Ammon's horn (tissue), 1 donor: ENCODE measurements at regions not wholly inside any gene's neighbourhood (a gene's known extent, or its start where the extent isn't known, plus 50 kb on each side); places are given as distances from the start of the nearest gene placed in this dataset.
"Not testable (repeated sequence)": the region's sequence is repeated elsewhere in the genome, so short reads cannot be mapped to it uniquely, and the experiment has no call there.

Source experiments
- DNase-seq: peaks from one replicate; pipeline ENCODE4 v3.0.0-alpha.2; 2016; ENCODE audit warnings: low spot score

DNA sequence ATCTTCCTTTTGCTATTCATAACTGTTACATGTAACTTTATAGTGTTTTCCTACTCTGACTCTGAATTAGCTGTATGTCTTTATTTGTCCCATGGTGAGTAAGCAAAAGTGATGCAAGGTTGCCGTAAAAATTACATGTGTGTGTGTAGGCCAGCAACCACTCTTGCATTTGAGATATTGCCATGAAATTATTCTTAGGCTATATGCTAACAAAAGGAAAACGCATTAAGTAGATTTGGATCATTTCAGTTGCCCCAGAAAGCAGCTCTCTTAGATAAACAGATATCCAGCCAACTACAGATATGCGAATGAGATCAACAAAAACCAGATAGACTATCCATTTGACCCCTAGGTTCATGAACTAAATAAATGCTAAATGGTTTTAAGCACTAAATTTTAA lies 73.6 kb downstream of the CYLC2 start:
- DNase-seq, result no peak

GRCh38 chr9:103078581-103078980 lies 83.4 kb downstream of the CYLC2 start:
- DNase-seq, result no peak

DNA sequence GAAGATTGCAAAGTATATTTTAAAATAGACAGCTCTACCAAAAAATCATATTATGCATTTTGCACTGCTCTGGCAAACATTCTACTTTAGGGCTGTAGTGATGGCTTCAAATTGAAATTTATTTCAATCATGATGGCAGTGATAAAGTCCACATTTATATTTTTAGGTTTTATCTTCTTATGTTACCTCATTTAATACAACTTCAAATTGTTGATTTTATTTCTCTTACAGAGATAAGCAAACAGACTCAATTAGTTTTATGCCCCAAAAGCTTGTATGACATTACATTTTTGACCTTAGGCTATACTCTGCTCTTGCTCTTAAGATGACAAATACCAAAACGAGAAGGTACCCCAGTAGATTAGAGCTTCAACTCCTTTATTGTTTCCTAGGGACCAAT lies 87.4 kb downstream of the CYLC2 start:
- DNase-seq, result no peak

- DNase-seq, result no peak
Measured at GRCh38 chr9:103089357-103089756, 94.2 kb downstream of the CYLC2 start.

- DNase-seq, result no peak
Measured at GRCh38 chr9:103104101-103104500, 109.0 kb downstream of the CYLC2 start.

DNA sequence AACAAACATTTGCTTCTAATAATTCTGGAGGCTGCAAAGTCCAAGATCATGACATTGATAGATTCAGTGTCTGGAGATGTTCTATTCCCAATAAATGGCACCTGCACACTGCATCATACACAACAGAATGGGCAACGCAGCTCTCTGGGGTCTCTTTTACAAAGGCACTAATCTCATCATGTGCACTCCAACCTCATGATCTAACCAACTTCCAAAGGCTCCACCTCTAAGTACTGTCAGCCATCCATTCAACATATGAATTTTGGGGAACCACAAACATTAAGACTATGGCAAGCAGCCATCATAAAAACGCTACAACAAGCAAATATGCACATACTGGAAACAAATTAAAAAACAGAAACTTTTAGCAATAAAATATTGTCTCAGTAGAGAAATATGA lies 121.1 kb downstream of the CYLC2 start:
- no peak for DNase-seq

DNA sequence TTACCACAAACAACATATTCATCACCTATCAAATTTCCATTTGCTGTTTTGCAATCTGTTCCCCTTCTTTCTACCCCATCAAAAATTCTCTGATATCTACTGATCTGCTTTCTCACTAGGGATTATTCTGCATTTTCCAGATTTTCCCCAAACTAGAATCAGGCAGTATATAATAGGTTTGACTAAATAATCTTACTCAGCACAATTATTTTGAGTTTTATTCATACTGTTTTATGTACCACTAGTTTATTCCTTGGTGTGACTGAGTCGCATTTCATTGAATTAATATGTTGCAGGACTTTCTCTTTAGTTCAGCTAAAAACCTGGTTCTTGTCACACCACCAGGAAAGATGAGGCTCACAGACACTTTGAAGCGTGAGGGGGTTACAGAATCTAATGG lies 131.4 kb downstream of the CYLC2 start:
- no peak for DNase-seq

- no peak for DNase-seq
Measured at GRCh38 chr9:103139891-103140290, 144.8 kb downstream of the CYLC2 start.

DNA sequence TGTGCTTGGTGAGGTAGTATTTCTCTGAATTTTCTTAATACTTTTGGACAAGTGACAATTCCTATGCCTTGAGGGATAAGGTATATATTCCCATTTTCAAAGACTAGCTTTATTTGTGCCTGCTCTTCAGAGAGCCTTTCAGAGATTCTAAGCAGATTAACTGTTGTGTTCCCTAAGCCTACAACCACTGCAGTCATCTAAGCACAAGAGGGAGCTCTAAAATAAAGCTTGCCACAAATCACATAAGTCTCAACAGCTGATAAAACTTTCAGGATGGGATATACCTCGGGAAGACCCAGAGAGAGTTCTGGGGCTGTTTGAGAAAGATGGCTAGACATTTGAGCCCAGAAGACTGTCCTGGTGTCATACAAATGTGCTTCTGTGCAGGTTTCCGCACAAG lies 157.3 kb downstream of the CYLC2 start:
- no peak for DNase-seq

DNA sequence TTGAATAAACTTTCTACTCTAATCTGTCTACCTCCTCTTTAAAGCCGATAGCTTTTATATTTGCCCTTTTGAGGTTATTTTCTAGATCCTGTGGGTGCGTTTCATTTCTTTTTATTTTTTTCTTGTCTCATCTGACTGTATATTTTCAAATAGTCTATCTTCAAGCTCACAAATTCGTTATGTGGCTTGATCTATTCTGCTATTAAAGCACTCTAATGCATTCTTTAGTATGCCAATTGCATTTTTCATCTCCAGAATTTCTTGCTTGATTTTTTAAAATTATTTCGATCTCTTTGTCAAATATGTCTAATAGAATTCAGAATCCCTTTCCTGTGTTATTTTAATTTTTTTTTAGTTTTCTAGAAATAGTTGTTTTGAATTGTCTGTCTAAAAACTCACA lies 172.4 kb downstream of the CYLC2 start:
- no peak for DNase-seq

- no peak for DNase-seq
Measured at GRCh38 chr9:103168254-103168653, 173.1 kb downstream of the CYLC2 start.

DNA sequence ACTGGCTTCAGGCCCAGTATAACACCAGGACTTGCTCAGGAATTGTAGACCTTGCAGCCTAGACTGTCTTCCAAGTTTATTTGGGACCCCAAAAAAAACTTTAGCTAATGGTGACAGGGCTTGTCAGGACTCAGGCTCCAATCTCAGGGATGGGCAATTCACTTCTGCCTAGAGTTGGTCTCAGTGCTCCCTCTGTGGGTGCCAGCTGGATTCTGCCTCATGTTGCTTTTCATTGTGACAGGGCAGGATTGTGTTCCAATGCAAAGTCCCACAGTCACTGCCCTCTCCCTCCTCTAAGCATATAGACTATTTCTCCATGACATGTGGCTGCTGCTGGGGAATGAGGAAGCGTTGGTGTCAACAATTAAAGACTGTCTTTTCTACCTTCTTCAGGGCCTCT lies 174.7 kb downstream of the CYLC2 start:
- no peak for DNase-seq

DNA sequence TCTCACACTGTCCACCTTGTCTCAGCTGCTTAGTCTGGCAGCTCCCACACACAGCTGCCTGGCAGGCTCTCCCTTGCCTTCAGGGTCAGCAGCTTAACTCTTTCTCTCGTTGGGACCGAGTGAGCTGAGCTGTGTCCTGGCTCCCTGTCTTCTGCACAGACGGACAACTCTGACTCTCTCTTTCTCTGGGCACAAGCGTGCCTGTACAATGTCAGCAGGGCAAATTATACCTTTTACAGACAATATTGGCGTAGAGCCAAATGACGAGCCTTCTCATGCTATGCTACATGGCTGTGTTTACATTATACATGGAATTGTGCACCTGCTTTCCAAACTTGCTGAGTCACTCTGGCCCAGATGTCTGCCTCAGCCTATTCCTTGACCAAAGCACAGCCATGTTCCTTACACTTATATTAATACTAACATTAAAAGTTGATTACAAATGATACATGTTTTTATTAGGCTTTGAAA lies 188.6 kb downstream of the CYLC2 start:
- peak; percentile 2 for DNase-seq

- DNase-seq, result no peak
Measured at GRCh38 chr9:103186959-103187358, 191.8 kb downstream of the CYLC2 start.

DNA sequence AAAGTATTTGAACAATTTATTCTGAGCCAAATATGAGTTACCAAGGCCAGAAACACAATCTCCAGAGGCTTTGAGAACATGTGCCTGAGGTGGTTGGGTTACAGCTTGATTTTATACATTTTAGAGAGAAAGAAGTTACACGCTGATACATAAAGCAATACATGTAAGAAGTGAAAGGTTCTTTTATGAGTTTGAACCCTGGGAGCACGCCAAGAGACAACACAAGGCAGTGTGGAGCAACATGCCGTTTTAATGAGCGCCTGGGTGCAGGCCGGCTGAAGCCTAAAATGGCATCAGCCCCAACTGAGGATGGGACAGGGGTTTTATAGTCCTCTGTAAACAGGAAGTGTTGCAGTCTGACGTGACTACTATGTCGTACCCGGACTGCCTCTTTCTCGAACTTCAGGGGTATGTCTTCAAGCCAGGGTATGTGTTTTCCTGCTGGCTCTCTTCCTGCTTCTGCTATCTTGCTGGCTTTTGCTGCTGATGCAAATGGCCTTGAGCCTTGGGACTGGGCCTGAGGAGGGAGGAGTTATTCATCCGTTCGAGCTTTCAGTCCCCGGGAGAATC lies 193.7 kb downstream of the CYLC2 start:
- DNase-seq, result no peak

GRCh38 chr9:103193992-103194391 lies 198.9 kb downstream of the CYLC2 start:
- DNase-seq, result no peak

DNA sequence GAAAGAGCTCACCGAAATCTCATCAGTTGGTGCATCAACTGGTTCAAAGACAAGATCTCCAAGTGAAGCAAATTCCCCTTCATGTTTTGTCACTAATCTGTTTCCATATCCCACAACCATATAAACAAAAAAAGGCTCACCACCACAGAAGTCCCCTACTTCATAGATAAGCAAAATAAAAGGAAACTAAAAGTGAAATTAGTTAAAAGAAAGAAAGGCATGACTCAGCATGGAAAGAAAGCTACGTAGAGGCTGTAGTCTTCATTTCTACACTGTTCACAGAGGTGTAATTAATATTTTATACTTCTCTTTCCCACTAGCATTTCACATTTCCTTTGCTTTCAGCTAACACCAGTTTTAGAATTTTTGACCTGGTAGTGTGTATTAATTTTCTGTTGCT lies 208.0 kb downstream of the CYLC2 start:
- no peak for DNase-seq

- not testable (repeated sequence) for DNase-seq
Measured at GRCh38 chr9:103205881-103206585, 210.9 kb downstream of the CYLC2 start.

GRCh38 chr9:103210607-103211006 lies 215.5 kb downstream of the CYLC2 start:
- no peak for DNase-seq

DNA sequence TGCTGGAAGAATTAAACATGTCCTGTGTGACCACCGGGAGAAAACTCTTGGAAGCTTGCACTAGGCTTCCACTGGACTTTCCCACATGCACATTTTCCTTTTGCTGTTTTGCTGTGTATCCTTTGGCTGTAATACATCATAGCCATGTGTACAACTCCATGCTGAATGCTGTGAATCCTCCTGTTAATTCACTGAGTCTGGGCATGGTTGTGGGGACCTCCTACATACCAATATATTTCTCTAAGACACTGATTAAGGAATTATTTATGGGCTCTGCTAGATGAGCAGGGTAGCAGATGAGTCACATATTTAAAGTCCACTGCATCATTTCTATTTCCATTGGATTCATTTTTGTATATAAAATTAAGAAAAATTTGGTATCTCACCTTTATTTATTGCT lies 220.1 kb downstream of the CYLC2 start:
- no peak for DNase-seq

GRCh38 chr9:103225702-103226646 lies 230.8 kb downstream of the CYLC2 start:
- DNase-seq, result no peak

DNA sequence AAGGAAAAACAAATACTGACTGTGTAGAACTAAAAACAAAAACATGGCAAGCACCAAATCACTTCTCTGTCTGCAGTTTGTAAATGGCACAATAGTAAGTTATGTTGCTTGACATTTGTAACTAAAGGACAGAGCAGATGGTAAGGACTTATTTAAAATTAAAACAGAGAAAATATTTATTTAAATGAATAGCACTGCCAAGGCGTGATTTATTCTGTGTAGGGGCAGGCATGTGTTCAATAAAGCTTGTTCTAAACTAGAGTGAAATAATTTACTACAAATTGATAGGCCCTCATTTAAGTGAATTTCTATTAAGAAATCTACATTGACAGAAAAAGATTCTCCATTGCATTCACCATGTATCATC lies 231.5 kb downstream of the CYLC2 start:
- DNase-seq, result no peak

- DNase-seq, result not testable (repeated sequence)
Measured at GRCh38 chr9:103237571-103238109, 242.5 kb downstream of the CYLC2 start.
